ENCODE measurements at regions not wholly inside any gene's neighbourhood (a gene's known extent, or its start where the extent isn't known, plus 50 kb on each side); places are given as distances from the start of the nearest gene placed in this dataset.

GRCh38 chr5:18068826-18069225 is 434.6 kb downstream of the TAF11L14 start:
- no peak for DNase-seq
- no peak overlapping the region for H3K27ac Mint-ChIP-seq (ENCODE audit: unreplicated experiment)
- no peaks in the 10 kb centered on the region for H3K4me1 Mint-ChIP-seq (ENCODE audit: low read depth, unreplicated experiment)
- no peaks in the 10 kb centered on the region for H3K9me3 Mint-ChIP-seq (ENCODE audit: unreplicated experiment)
- Histone ChIP-seq H3K9me3 (no peaks in the 10 kb centered on the region), H3K36me3 (ENCODE audit: control insufficient read depth, insufficient read depth, low read length) (no peaks in the 10 kb centered on the region), H3K4me3 (ENCODE audit: low read depth, low read length) (no peak overlapping the region), H3K27me3 (replicated peaks; ENCODE audit: control insufficient read depth, insufficient read depth, low read length) (no peaks in the 10 kb centered on the region), H3K4me1 (no peaks in the 10 kb centered on the region)
- ChIA-PET POLR2A (no interaction called here), CTCF (no interaction called here)
- no TSS peak for BruUV-seq (replicated peaks)
- H3K4me3 Mint-ChIP-seq (ENCODE audit: unreplicated experiment) = no peak overlapping the region
- H3K27me3 Mint-ChIP-seq (ENCODE audit: insufficient read depth, unreplicated experiment) = no peaks in the 10 kb centered on the region
- intact Hi-C loops (cut with micrococcal nuclease; ENCODE audit: unreplicated experiment) = no loop called here
- no peaks in the 10 kb centered on the region for H3K36me3 Mint-ChIP-seq (ENCODE audit: insufficient read depth, unreplicated experiment)
- no peak for TF ChIP-seq CTCF (IDR thresholded peaks at IDR 0.05; ENCODE audit: insufficient read depth in 1 of 2, low read depth in 1 of 2, low read length in 1 of 2, severe bottlenecking in 1 of 2, unreplicated experiment in 1 of 2)

- H3K27ac Mint-ChIP-seq (ENCODE audit: unreplicated experiment) = no peak overlapping the region
- no TSS peak for BruUV-seq (replicated peaks)
- no peak for DNase-seq
- intact Hi-C loops (cut with micrococcal nuclease; ENCODE audit: unreplicated experiment) = no loop called here
- H3K9me3 ChIP-seq = no peaks in the 10 kb centered on the region
- no peak for TF ChIP-seq CTCF (IDR thresholded peaks at IDR 0.05; ENCODE audit: insufficient read depth in 1 of 2, low read depth in 1 of 2, low read length in 1 of 2, severe bottlenecking in 1 of 2, unreplicated experiment in 1 of 2)
- no peak overlapping the region for H3K4me3 ChIP-seq (ENCODE audit: low read depth, low read length)
- no peaks in the 10 kb centered on the region for H3K36me3 ChIP-seq (ENCODE audit: control insufficient read depth, insufficient read depth, low read length)
- no peaks in the 10 kb centered on the region for H3K27me3 ChIP-seq (replicated peaks; ENCODE audit: control insufficient read depth, insufficient read depth, low read length)
- H3K4me3 Mint-ChIP-seq (ENCODE audit: unreplicated experiment) = no peak overlapping the region
- ChIA-PET CTCF (no interaction called here), POLR2A (no interaction called here)
- no peaks in the 10 kb centered on the region for H3K27me3 Mint-ChIP-seq (ENCODE audit: insufficient read depth, unreplicated experiment)
- no peaks in the 10 kb centered on the region for H3K9me3 Mint-ChIP-seq (ENCODE audit: unreplicated experiment)
- H3K4me1 ChIP-seq = no peaks in the 10 kb centered on the region
- H3K4me1 Mint-ChIP-seq (ENCODE audit: low read depth, unreplicated experiment) = no peaks in the 10 kb centered on the region
- no peaks in the 10 kb centered on the region for H3K36me3 Mint-ChIP-seq (ENCODE audit: insufficient read depth, unreplicated experiment)
These were observed 435.5 kb downstream of the TAF11L14 start for GRCh38 chr5:18069790-18070189.

DNA sequence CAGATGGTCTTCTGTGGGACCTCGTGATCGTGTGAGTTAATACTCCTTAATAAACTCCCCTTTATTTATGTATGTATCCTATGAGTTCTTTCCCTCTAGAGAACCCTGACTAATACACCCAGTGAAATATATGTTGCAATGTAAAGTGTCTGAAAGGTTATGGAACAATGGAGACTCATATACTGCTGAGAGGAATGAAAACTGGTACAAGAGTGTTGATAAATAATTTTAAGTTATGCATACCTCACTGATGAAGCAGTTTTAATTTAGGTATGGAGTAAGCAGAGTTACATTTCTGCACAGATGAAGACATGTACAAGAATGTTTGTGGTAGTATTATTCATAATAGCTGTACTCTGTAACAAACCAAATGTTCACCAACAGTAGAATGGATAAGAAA is 438.3 kb downstream of the TAF11L14 start:
- TF ChIP-seq CTCF (IDR thresholded peaks at IDR 0.05; ENCODE audit: insufficient read depth in 1 of 2, low read depth in 1 of 2, low read length in 1 of 2, severe bottlenecking in 1 of 2, unreplicated experiment in 1 of 2) = no peak
- no peaks in the 10 kb centered on the region for H3K4me1 ChIP-seq
- ChIA-PET POLR2A (no interaction called here), CTCF (no interaction called here)
- Mint-ChIP-seq H3K4me1 (ENCODE audit: low read depth, unreplicated experiment) (no peaks in the 10 kb centered on the region), H3K27ac (ENCODE audit: unreplicated experiment) (no peak overlapping the region), H3K9me3 (ENCODE audit: unreplicated experiment) (no peaks in the 10 kb centered on the region), H3K4me3 (ENCODE audit: unreplicated experiment) (no peak overlapping the region), H3K27me3 (ENCODE audit: insufficient read depth, unreplicated experiment) (peaks cover 7% of the 10 kb centered on the region), H3K36me3 (ENCODE audit: insufficient read depth, unreplicated experiment) (no peaks in the 10 kb centered on the region)
- no peak for DNase-seq
- intact Hi-C loops (cut with micrococcal nuclease; ENCODE audit: unreplicated experiment) = no loop called here
- H3K4me3 ChIP-seq (ENCODE audit: low read depth, low read length) = no peak overlapping the region
- BruUV-seq (replicated peaks) = no TSS peak
- no peaks in the 10 kb centered on the region for H3K27me3 ChIP-seq (replicated peaks; ENCODE audit: control insufficient read depth, insufficient read depth, low read length)
- no peaks in the 10 kb centered on the region for H3K36me3 ChIP-seq (ENCODE audit: control insufficient read depth, insufficient read depth, low read length)
- no peaks in the 10 kb centered on the region for H3K9me3 ChIP-seq
